GM21515 (cell line): ENCODE measurements at regions not wholly inside any gene's neighbourhood (a gene's known extent, or its start where the extent isn't known, plus 50 kb on each side); places are given as distances from the start of the nearest gene placed in this dataset.
"Not testable (repeated sequence)": the region's sequence is repeated elsewhere in the genome, so short reads cannot be mapped to it uniquely, and the experiment has no call there.

Source experiments
- ATAC-seq: cut with Tn5 transposase; IDR thresholded peaks from one replicate; pipeline ENCODE4 v1.9.1; 2021; ENCODE audit not compliant: unreplicated experiment

- not testable (repeated sequence) for ATAC-seq
Observed at GRCh38 chr3:130151555-130151954, 69.9 kb downstream of the ALG1L2 start.

- ATAC-seq, result not testable (repeated sequence)
Observed at GRCh38 chr3:130153247-130153646, 71.6 kb downstream of the ALG1L2 start.

GRCh38 chr3:130155464-130155863 lies 73.8 kb downstream of the ALG1L2 start:
- ATAC-seq, result not testable (repeated sequence)

GRCh38 chr3:130166856-130167255 lies 85.2 kb downstream of the ALG1L2 start:
- not testable (repeated sequence) for ATAC-seq

DNA sequence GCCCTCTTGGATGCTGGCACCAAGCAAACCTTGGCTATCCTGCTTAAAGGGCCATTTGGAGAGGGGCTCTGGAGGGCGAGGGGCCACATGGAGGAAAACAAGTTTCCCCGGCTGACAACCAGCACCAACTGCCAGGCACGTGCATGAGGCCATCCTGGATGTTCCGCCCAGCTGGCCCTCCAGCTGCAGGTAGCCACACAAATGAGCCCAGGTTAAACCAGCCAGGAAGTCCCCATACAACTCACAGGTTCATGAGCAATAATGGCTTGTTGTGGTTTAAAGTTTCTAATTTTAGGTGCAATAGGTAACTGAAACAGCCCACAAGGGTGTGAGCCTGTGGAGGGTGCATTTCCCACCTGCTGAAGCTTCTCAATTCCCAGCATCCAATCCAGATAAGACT lies 93.6 kb downstream of the ALG1L2 start:
- ATAC-seq, result not testable (repeated sequence)

DNA sequence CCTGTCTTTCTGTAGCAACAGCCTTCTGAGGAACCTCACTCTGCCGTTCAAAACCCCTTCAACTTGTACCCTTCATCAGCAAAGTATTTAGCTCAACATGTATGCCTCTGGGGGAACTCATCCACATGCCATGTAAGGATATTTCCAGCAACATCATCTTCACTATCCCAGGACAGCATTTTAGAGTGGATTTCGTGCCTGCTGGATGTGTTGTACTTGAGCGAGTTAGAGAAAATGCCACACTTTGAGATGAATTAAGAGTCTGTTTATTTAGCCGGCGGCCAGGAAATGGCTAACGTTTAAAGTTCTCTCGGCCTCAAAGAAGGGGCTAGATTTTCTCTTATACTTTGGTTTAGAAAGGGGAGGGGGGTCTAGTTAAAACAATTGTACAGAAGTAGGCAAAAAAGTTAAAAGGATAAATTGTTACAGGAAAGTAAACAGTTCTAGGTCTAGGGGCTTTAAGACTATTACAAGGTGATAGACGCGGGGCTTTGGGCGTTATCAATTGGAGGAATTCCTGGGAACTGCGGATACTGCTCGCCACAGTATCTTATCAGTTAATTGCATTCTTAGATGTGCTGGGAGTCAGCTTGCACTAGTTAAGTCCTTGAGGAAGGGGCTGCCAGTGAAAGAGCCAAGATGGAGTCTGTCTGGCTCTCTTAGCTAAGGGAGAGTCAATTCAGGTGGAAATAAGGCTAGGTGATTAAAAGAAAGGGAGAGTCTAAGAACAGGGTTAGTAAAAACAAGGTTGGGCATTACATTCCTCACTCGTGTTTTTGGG lies 95.0 kb downstream of the ALG1L2 start:
- ATAC-seq, result not testable (repeated sequence)

DNA sequence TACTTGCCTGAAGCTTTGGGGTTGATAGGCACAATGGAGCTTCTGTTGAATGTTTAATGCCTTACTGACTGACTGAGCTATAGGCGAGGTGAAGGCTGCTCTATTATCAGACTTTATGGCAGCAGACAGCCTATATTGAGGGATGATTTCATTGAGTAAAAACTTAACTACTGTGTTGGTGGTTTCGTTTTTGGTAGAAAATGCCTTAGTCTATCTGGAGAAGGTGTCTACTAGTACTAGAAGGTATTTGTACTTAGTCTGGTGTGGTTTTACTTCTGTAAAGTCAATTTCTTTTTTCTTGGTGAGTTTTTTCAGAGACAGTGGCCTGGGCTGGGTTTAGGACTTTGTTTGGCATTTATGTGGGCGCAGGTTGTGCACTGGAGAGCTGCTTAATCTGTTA lies 97.2 kb downstream of the ALG1L2 start:
- not testable (repeated sequence) for ATAC-seq

GRCh38 chr3:130179353-130179970 lies 97.8 kb downstream of the ALG1L2 start:
- not testable (repeated sequence) for ATAC-seq

DNA sequence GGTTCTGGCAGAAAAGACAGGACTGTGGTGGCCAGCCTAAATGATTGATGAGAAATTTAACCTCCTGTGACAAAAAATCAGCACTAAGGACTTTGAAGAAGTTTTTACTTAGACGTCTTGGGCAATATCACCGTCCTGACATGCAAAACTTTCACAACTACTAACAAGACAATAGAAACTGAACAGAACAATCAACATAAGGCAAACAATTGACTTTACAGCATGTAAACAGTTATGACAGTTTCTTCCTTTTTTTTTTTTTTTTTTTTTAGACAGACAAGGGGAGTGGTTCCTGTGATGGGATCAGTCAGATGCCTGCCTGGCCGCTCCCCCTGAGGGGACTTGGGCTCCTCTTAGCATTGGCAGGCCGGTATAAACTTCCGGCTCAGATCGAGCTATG lies 100.8 kb downstream of the ALG1L2 start:
- not testable (repeated sequence) for ATAC-seq

- ATAC-seq, result not testable (repeated sequence)
Observed at GRCh38 chr3:130183689-130184088, 102.1 kb downstream of the ALG1L2 start.

DNA sequence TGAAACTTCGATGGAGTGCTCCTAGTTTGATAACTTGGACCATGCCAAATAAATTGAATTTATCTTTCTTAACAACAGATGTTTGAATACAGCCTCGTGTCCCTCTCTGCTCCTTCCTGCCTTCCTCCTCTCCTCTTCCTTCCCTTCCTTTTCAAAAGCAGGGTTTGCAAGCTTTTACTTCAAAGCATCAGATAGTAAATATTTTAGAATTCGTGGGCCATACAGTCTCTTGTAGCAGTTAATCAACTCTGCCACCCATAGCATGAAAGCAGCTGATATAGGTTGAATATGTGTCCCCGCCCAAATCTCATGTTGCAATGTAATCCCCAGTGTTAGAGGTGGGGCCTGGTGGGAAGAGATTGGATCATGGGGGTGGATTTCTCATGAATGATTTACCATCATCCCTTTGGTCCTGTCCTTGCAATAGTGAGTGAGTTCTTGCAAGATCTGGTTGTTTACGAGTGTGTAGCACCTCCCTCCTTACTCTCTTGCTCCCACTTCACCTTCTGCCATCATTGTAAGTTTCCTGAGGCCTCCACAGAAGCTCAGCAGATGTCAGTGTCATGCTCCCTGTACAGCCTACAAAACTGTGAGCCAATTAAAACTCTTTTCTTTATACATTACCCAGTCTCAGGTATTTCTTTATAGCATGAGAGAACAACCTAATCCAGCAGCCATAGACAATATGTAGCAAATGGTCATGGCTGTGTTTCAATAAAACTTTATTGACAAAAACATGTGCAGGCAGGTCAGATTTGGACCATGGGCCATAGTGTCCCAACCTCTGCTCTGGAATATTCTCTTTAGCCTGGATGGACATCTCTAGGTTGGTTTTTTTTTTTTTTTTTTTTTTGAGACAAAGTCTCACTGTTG lies 102.8 kb downstream of the ALG1L2 start:
- ATAC-seq, result not testable (repeated sequence)

GRCh38 chr3:130201272-130201671 lies 119.6 kb downstream of the ALG1L2 start:
- ATAC-seq, result not testable (repeated sequence)

DNA sequence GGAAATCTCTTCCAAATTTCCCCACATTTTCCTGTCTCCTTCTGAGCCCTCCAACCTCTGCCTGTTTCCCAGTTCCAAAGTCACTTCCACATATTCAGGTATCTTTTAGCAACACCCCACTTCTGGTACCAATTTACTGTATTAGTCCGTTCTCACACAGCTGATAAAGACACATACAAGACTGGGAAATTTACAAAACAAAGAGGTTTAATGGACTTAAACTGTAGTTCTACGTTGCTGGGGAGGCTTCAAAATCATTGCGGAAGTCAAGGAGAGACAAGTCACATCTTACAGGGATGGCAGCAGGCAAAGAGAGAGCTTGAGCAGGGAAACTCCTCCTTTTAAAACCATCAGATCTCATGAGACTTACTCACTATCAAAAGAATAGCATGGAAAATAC lies 122.0 kb downstream of the ALG1L2 start:
- not testable (repeated sequence) for ATAC-seq

DNA sequence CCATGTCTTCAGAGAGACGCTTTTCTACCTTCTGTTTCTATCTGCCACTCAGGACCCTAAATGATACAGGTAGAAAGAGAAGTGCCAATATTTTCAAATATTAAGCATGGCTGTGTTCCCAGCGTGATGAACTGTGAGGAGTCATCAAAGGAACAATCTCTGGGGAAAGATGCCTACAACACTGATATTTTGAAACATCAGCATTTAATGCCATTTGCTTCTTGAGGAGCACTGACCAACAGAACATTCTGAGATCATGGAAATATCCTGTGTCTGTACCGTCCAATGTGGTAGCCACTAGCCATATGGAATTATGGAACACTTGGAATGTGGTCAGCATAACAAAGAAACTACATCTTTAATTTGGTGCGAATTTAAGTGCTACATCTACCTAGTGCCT lies 117.9 kb upstream of the COL6A5 start:
- no peak for ATAC-seq

DNA sequence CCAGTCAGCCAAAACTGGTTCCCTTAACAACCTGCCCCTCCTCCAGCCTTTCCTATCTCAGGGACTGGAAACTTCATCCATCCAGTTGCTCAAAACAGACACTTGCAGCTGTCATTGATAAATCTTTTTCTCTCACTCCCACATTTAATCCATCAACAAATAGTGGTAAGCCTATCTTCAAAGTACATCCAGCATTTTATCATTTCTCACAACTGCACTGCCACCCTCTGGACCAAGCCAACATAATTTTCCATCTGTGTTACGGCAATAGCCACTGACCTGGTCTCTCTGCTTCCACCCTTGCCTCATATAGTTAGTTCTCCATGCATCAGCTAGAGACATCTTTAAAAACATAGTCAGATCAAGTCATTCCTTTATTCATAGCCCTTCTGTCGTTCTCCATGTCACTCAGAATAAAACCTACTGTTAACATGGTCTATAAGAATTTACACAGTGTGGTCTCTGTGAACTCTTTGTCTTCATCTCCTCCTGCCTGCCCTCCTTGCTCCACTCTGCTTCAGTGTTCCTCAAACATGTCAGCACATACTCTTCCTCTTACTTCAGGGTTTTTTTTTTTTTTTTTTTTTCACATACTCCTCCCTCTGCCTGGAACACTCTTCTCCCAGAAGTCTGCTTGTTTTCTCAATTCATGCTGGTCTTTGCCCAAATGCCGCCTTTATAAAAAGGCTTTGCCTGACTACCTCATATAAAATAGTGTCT lies 102.5 kb upstream of the COL6A5 start:
- ATAC-seq, result no peak

- no peak for ATAC-seq
Observed at GRCh38 chr3:130243808-130244207, 101.7 kb upstream of the COL6A5 start.

DNA sequence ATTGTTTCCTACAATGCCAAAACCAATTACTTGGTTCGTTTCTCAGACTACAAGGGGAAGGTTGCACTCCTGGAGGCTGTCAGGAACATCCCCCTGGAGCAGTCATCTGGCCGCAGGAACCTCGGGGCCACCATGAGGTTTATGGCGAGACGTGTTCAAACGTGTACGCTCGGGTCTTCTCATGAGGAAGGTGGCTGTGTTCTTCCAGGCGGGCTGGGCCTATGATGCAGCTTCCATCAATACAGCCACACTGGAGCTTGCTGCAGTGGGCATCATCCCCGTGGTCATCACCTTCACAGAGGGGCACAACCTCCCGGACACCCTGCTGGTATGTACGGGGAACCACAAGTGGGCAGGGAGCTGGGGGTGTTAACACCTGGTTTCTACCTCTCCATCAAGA lies 94.5 kb upstream of the COL6A5 start:
- no peak for ATAC-seq

GRCh38 chr3:130255442-130255841 lies 90.0 kb upstream of the COL6A5 start:
- no peak for ATAC-seq

- ATAC-seq, result no peak
Observed at GRCh38 chr3:130256821-130257340, 88.6 kb upstream of the COL6A5 start.

- no peak for ATAC-seq
Observed at GRCh38 chr3:130258532-130258952, 86.9 kb upstream of the COL6A5 start.
